Stimulated activated memory B cell treated with anti-CD40 and anti-IgM and Interleukin-4, amounts not matched to agents 10 μg/mL and 1 μg/mL and 100 μg/mL, for 72 hours (primary cell): ENCODE measurements at regions not wholly inside any gene's neighbourhood (a gene's known extent, or its start where the extent isn't known, plus 50 kb on each side); places are given as distances from the start of the nearest gene placed in this dataset.

Source experiments
- ATAC-seq: fragments of 150-1000 bp; cut with Tn5 transposase; 2 replicates; pipeline ENCODE4 v1.10.0; 2021
- H3K27ac Mint-ChIP-seq: one replicate; pipeline ENCODE4 v1.8.0; 2022; ENCODE audit warnings: mild to moderate bottlenecking, mixed read lengths
- H3K27me3 Mint-ChIP-seq: one replicate; pipeline ENCODE4 v1.8.0; 2022; ENCODE audit warnings: mixed read lengths
- H3K36me3 Mint-ChIP-seq: one replicate; pipeline ENCODE4 v1.8.0; 2022; ENCODE audit warnings: mixed read lengths
- H3K4me1 Mint-ChIP-seq: one replicate; pipeline ENCODE4 v1.8.0; 2022; ENCODE audit warnings: mixed read lengths
- H3K4me3 Mint-ChIP-seq: one replicate; pipeline ENCODE4 v1.8.0; 2022; ENCODE audit warnings: mild to moderate bottlenecking, moderate library complexity, mixed read lengths
- H3K9me3 Mint-ChIP-seq: one replicate; pipeline ENCODE4 v1.8.0; 2022; ENCODE audit warnings: mixed read lengths

- no peak for ATAC-seq
- no peak overlapping the region for H3K4me3 Mint-ChIP-seq
- no peaks in the 10 kb centered on the region for H3K27me3 Mint-ChIP-seq
- H3K4me1 Mint-ChIP-seq, result no peaks in the 10 kb centered on the region
- no peaks in the 10 kb centered on the region for H3K36me3 Mint-ChIP-seq
- no peak overlapping the region for H3K27ac Mint-ChIP-seq
- H3K9me3 Mint-ChIP-seq, result peaks cover 2% of the 10 kb centered on the region
These were observed 246.4 kb downstream of the ACTL7B start for GRCh38 chr9:108609227-108609896.

DNA sequence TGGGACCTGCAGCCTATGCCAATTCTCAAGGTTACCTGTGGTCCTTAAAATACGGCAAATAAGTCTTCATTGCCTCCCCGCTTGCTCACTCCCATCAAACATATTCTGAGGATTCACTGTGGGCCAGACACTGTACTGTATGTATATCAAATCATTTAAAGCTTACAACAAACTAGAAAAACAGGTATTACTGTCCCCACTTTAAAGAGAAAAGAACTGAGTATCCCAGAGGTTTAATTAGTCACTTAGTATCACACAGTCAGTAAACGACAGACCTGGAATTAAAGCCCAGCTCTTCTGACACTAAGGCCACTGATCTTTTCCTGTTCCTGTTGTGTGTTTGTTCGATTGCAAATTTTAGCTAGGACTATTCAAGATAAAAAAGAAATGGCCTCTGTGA lies 248.2 kb downstream of the ACTL7B start:
- H3K36me3 Mint-ChIP-seq, result no peaks in the 10 kb centered on the region
- H3K27me3 Mint-ChIP-seq, result no peaks in the 10 kb centered on the region
- H3K27ac Mint-ChIP-seq, result no peak overlapping the region
- no peaks in the 10 kb centered on the region for H3K4me1 Mint-ChIP-seq
- H3K4me3 Mint-ChIP-seq, result no peak overlapping the region
- H3K9me3 Mint-ChIP-seq, result peaks cover 2% of the 10 kb centered on the region
- no peak for ATAC-seq

DNA sequence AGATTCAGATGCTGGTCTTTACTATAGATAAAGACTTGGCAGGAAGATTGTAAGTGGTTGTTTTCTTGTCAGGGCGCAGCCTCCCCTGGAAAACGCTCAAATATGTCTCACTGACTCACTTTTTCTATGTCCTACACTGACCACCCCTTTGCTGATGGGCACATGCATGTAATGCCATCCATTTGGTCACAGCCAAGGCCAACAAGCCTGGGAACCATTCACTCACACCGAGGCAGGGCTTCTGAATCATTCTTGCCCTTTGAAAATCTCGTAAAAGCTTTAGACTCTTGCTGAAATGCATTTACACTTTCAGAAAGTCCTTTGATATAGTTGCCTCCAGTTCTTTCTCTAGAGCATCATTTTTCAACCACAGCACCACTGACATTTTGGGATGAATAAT lies 249.4 kb downstream of the ACTL7B start:
- Mint-ChIP-seq H3K4me3 (no peak overlapping the region), H3K4me1 (no peaks in the 10 kb centered on the region), H3K27ac (no peak overlapping the region), H3K36me3 (no peaks in the 10 kb centered on the region), H3K9me3 (peaks cover 2% of the 10 kb centered on the region), H3K27me3 (no peaks in the 10 kb centered on the region)
- ATAC-seq, result no peak

DNA sequence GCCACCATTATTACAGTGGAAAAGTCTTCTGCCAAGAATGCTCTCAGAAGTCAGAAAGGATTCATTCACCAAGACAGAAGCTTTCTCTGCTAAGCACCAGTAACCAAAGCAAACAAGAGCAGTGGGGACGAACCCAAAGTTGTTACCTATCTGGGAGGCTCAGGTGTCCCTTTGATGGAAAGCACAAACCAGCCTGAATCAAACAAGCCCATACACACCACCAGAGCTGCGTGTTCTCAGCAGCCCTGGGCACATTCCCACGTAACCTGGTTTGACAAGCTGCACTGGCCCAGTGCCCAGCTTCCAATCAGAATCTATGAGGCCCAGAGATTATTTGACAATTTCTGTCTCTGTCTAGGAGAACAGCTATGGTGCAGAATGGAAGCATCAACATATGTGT lies 252.6 kb downstream of the ACTL7B start:
- Mint-ChIP-seq H3K27ac (no peak overlapping the region), H3K27me3 (no peaks in the 10 kb centered on the region), H3K4me1 (no peaks in the 10 kb centered on the region), H3K4me3 (no peak overlapping the region), H3K9me3 (no peaks in the 10 kb centered on the region), H3K36me3 (no peaks in the 10 kb centered on the region)
- no peak for ATAC-seq

DNA sequence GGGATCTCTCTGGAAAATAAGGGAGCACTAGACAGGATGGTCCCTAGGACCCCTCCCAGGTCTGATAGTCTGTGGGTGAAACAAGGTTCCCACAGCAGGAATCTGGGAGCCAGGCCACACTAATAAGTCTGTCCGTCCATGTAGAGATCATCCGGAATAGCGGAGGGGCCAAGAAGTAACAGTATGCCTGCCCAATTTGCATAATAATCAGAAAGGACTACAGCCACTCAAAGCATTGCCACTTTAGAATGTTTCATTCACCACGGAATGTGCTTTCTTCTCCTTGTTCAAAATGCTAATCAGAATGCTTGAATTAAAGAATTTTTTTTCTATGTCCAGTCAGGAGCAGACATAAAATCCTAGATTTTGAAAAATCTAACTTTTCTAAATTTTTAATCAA lies 254.9 kb downstream of the ACTL7B start:
- H3K27ac Mint-ChIP-seq, result no peak overlapping the region
- no peaks in the 10 kb centered on the region for H3K4me1 Mint-ChIP-seq
- H3K36me3 Mint-ChIP-seq, result no peaks in the 10 kb centered on the region
- no peak overlapping the region for H3K4me3 Mint-ChIP-seq
- no peak for ATAC-seq
- H3K9me3 Mint-ChIP-seq, result no peaks in the 10 kb centered on the region
- H3K27me3 Mint-ChIP-seq, result no peaks in the 10 kb centered on the region

DNA sequence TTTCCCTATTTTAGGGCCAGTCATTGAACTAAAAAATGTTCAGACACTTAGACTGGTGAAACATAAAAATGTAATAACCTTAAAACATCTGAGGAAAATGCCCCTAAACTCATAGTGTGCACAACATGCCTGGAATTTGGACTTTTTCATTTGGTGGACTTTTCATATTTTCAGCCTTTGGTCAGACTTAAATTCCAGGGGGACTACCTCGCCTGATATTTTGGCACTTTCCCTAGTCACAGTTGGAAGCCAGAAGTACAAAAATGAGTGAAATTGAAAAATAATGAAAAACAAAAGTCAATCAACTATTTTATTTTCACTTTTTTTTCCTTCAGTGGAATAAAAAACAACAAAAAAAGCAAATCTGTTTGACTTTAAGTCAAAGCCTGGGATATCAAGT lies 256.2 kb downstream of the ACTL7B start:
- Mint-ChIP-seq H3K4me1 (no peaks in the 10 kb centered on the region), H3K27ac (no peak overlapping the region), H3K27me3 (no peaks in the 10 kb centered on the region), H3K36me3 (no peaks in the 10 kb centered on the region), H3K9me3 (no peaks in the 10 kb centered on the region), H3K4me3 (no peak overlapping the region)
- no peak for ATAC-seq

DNA sequence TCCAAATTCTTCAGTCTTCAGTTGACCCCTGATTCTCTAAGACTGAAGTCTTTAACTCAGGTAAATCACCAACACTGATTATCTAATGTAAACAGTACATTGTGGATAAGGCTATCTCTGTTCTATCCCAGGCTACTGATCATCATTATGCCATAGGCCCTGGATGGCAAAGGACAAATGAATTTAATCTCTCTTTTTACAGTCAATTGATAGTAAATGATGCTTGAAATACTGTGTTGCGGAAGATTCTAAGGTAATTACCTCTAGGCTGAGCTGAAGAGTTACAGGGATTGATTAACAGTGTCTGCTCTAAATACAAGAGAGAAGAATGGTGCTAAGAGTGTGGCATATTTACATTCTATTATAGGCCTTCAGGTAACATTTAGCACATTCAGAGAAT lies 264.7 kb downstream of the ACTL7B start:
- Mint-ChIP-seq H3K9me3 (no peaks in the 10 kb centered on the region), H3K4me3 (no peak overlapping the region), H3K27ac (no peak overlapping the region), H3K4me1 (no peaks in the 10 kb centered on the region), H3K27me3 (no peaks in the 10 kb centered on the region), H3K36me3 (no peaks in the 10 kb centered on the region)
- ATAC-seq, result no peak

DNA sequence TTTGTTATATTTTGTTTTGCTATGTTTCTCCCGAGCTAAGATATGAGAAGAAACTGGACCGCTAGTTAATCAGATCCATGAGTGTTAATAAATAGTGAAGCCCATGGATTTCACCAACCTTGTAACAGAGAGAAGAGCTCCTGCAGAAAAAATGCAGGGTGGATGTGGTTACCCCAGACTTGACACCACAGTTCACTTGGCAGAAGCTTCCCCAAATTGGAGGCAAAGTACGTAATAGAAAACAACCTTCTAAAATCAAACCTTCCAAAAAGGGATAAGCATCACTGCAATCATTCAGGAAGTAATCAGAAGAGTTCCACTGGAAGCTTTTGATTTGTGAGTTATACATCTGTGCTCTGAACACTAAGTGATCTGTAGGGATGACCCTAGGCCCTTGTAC lies 267.5 kb downstream of the ACTL7B start:
- Mint-ChIP-seq H3K27me3 (no peaks in the 10 kb centered on the region), H3K36me3 (no peaks in the 10 kb centered on the region), H3K9me3 (no peaks in the 10 kb centered on the region), H3K27ac (no peak overlapping the region), H3K4me3 (no peak overlapping the region), H3K4me1 (no peaks in the 10 kb centered on the region)
- ATAC-seq, result no peak

DNA sequence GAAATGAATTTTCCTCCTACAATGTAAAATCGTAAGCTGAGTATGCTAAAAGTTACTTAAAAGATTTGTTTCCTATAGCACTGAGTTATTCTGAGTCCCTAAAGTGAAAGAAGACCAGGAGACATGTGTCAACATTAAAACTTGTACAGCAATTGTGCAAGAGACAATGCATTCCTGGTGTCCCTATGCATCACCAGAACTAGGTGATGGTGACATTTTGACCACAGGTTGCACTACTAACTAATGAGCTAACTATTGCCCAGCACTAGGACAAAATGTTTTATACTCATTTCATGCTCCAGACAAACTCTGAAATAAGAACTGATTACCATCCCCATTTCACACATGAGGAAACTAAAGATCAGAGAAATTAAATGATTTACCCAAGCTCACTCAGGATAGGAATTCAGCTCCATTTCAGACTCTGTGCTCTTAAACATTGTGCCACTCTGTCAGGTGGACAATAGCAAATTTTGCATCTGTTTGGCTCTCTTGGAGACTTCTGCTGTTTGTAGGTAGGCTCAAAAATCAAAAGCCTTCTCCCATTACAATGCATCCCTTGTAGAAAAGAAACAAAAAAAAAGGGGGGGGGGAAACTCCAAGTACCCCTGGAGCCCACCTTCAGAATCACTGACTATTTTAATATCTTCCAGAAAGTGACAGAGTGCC lies 269.2 kb downstream of the ACTL7B start:
- Mint-ChIP-seq H3K9me3 (no peaks in the 10 kb centered on the region), H3K36me3 (no peaks in the 10 kb centered on the region), H3K4me3 (no peak overlapping the region), H3K27ac (no peak overlapping the region), H3K27me3 (no peaks in the 10 kb centered on the region), H3K4me1 (no peaks in the 10 kb centered on the region)
- ATAC-seq, result no peak

DNA sequence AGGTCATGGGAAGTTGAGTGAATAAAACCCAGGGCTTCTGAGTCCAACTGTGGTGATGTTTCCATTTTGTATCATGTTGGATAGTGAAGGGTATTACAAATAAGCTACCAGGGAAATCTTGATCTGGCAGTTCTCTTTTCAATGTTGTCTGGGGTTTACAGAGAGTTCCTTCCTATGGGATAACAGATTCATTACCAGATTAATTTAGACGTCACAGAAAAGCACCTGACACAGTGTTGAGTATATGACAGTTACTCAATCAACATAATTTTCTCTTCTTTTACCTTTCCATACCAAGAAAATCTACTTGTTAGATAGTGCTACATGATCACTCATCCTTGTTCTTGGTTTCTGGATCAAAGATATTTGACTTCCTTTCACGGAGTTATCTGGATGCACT lies 270.9 kb downstream of the ACTL7B start:
- Mint-ChIP-seq H3K27me3 (no peaks in the 10 kb centered on the region), H3K36me3 (no peaks in the 10 kb centered on the region), H3K4me1 (no peaks in the 10 kb centered on the region), H3K27ac (no peak overlapping the region), H3K9me3 (no peaks in the 10 kb centered on the region), H3K4me3 (no peak overlapping the region)
- no peak for ATAC-seq

DNA sequence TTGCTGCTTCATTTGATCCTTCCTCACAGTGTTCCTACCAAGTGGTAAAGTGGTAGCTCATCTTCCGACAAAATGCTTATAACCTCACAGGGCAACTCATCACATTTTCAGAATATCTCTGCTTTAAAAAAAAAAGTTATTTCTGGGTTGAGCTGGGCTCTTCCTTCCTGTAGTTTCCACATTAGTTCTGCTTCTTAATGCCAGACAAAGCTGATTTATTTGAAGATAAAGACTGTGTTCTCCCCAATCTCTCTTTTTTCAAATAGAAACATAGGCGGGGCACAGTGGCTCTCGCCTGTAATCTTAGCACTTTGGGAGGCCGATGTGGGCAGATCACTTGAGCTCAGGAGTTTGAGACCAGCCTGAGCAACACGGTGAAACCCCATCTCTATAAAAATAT lies 273.1 kb downstream of the ACTL7B start:
- ATAC-seq, result no peak
- Mint-ChIP-seq H3K36me3 (no peaks in the 10 kb centered on the region), H3K4me1 (no peaks in the 10 kb centered on the region), H3K9me3 (no peaks in the 10 kb centered on the region), H3K27me3 (no peaks in the 10 kb centered on the region), H3K4me3 (no peak overlapping the region), H3K27ac (no peak overlapping the region)

DNA sequence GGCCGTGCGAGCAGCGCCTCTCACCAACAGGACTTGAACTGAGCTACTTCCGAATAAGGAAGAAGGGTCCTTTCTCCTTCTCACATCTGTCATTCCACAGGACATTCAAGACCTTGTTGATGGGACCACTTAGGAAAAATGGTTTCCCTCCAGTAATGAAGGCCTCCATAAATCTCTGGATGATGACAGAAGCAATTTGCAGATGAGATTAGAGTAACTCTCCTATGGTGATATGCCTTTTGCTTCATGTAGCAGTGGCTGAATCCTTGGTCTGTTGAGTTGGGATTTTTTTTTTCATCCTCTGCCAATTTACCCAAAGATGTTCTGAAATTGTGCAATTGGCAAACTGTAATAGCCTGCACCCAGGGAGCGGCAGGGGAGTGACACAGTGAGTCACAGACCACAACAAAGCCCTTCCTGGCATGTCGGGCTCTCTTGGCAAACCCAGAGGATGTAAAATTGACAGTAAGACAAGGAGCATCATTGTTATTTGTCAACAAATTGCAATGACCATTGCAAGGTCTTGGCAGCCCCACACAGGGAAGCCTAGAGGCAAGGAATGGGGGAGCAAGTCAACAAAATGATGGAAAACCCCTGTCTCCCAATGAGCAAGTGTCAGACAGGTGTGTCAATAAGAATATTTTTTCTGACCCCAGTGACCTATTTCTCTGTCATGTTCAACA lies 275.9 kb downstream of the ACTL7B start:
- no peak for ATAC-seq
- Mint-ChIP-seq H3K4me3 (no peak overlapping the region), H3K27ac (no peak overlapping the region), H3K4me1 (no peaks in the 10 kb centered on the region), H3K36me3 (no peaks in the 10 kb centered on the region), H3K9me3 (no peaks in the 10 kb centered on the region), H3K27me3 (peaks cover 5% of the 10 kb centered on the region)

DNA sequence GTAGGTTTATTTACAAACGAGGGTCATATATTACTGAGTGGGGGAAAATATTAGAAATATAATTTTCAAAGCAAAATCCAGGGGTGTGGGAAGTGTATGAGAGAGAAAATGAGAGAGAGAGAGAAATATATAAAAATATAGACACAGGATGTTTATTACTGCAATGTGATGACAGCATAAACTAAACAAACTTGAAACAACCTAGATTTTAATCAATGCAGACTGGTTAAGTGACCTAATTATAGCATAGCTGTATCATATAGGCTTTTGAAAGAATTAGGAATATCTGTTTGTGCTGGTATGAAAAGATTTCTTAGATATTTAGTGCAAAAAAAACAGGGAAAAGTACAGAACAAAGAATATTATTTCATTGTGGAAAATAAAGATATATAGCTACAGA lies 280.5 kb downstream of the ACTL7B start:
- Mint-ChIP-seq H3K27me3 (peaks cover 16% of the 10 kb centered on the region), H3K4me1 (no peaks in the 10 kb centered on the region), H3K27ac (no peak overlapping the region), H3K36me3 (no peaks in the 10 kb centered on the region), H3K9me3 (no peaks in the 10 kb centered on the region), H3K4me3 (no peak overlapping the region)
- no peak for ATAC-seq

DNA sequence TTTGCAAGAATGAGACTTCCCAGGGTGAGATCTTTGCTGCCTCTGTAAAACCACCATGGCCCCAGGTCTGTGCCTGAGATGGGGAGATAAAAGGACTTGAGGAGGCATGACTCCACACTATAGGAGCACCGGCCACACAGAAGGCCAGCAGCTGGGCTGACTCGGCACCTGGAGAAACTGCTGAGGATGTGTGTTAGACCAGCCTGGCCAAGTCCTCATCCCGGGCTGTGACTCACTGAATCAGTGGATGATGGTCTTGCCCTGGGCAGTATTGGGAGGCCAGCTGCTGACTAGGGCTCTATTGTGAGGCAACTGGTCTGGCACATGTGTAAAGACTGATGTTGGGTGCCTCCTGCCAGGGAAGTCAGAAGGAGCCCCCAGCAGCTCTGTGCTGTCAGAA lies 286.2 kb downstream of the ACTL7B start:
- H3K4me3 Mint-ChIP-seq, result no peak overlapping the region
- ATAC-seq, result no peak
- H3K36me3 Mint-ChIP-seq, result no peaks in the 10 kb centered on the region
- H3K27ac Mint-ChIP-seq, result no peak overlapping the region
- H3K9me3 Mint-ChIP-seq, result no peaks in the 10 kb centered on the region
- no peaks in the 10 kb centered on the region for H3K4me1 Mint-ChIP-seq
- H3K27me3 Mint-ChIP-seq, result peaks cover 26% of the 10 kb centered on the region

DNA sequence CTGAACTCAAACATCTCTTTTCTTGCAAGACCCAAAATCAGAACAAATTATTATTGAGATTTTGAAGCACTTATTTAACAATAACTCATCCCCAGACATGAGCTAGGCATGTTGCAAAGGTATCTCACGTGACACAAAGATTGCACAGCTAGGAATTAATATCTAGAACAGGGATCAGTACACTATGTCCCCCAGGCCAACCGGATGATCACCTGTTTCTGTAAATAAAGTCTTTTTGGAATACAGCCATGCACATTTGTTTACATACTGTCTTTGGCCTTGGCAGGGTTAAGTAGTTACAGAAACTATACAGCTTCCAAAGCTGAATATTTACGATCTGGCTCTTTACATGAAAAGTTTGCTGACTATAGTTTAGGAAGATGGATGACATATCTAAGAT lies 287.7 kb downstream of the ACTL7B start:
- ATAC-seq, result no peak
- H3K36me3 Mint-ChIP-seq, result no peaks in the 10 kb centered on the region

DNA sequence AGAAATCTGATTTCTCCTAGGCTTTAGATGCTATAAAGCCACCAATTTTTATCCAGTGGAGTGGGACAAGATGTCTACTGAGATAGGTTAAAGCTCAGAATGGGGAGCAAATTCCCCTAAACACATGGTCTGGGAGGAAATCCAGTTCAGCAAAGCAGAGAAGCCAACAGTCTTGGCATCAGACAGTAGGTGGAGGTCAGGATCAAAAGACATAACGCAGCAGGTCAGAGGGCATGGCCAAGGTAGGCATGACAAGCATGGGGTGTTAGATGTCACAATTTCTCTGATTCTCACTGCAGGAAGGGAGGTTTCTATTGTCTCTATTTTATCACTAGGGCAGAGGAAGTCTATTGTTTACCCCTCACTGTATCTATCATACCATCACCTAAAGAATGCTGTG lies 288.2 kb downstream of the ACTL7B start:
- Mint-ChIP-seq H3K27ac (no peak overlapping the region), H3K4me1 (no peaks in the 10 kb centered on the region), H3K9me3 (no peaks in the 10 kb centered on the region), H3K27me3 (peaks cover 18% of the 10 kb centered on the region), H3K4me3 (no peak overlapping the region), H3K36me3 (no peaks in the 10 kb centered on the region)
- no peak for ATAC-seq

More for the DNA sequence above, 287.7 kb downstream of the ACTL7B start:
- Mint-ChIP-seq H3K27ac (no peak overlapping the region), H3K4me1 (no peaks in the 10 kb centered on the region), H3K4me3 (no peak overlapping the region), H3K9me3 (no peaks in the 10 kb centered on the region), H3K27me3 (peaks cover 18% of the 10 kb centered on the region)
